Mammary epithelial cell (primary cell): ENCODE measurements at regions not wholly inside any gene's neighbourhood (a gene's known extent, or its start where the extent isn't known, plus 50 kb on each side); places are given as distances from the start of the nearest gene placed in this dataset.
"Not testable (repeated sequence)": the region's sequence is repeated elsewhere in the genome, so short reads cannot be mapped to it uniquely, and the experiment has no call there.

Source experiments
- CTCF ChIP-seq, 2 donors: IDR thresholded peaks in 1 of 2; conservative IDR thresholded peaks in 1 of 2; 2 replicates each; pipeline ENCODE4 v1.5.1; 2011 to 2012; ENCODE audit warnings: inconsistent platforms in 2 of 2, low read length in 2 of 2, mild to moderate bottlenecking in 2 of 2, control low read depth in 1 of 2, low read depth in 1 of 2; ENCODE audit not compliant: insufficient read depth in 1 of 2; ENCODE audit errors: extremely low read depth in 1 of 2
- EZH2 ChIP-seq: IDR thresholded peaks from 2 replicates; pipeline ENCODE4 v1.6.1; 2012; ENCODE audit warnings: low read length, inconsistent platforms, borderline replicate concordance

GRCh38 chr7:128592209-128592608 is 79.9 kb upstream of the GARIN1A start:
- not testable (repeated sequence) for TF ChIP-seq CTCF (conservative IDR thresholded peaks at IDR 0.05 in 1 of 2, IDR thresholded peaks at IDR 0.05 in 1 of 2; ENCODE audit: extremely low read depth in 1 of 2, insufficient read depth in 1 of 2, low read depth in 1 of 2, low read length in 2 of 2); EZH2
